RWPE2 (cell line): ENCODE measurements at regions not wholly inside any gene's neighbourhood (a gene's known extent, or its start where the extent isn't known, plus 50 kb on each side); places are given as distances from the start of the nearest gene placed in this dataset.
A peak's percentile ranks its signal among the peaks of the same experiment; 100 is the strongest.

Source experiments
- ATAC-seq: fragments of 200-7000 bp; cut with Tn5 transposase; 3 replicates; pipeline ENCODE4 v1.9.1; 2021; ENCODE audit warnings: low read depth
- DNase-seq: peaks from one replicate; pipeline ENCODE4 v3.0.0-alpha.2; 2020; ENCODE audit warnings: low spot score
- H3K27ac ChIP-seq: fragments of 450-650 bp; 2 replicates; pipeline ENCODE4 v1.5.1; 2017; ENCODE audit warnings: mild to moderate bottlenecking; ENCODE audit not compliant: poor library complexity, severe bottlenecking
- H3K27me3 ChIP-seq: fragments of 250-450 bp; sonication (Bioruptor Pico); 2 replicates; pipeline ENCODE4 v1.5.1; 2021; ENCODE audit warnings: mild to moderate bottlenecking, moderate library complexity; ENCODE audit not compliant: insufficient read depth, poor library complexity, severe bottlenecking
- H3K36me3 ChIP-seq: fragments of 250-450 bp; sonication (Bioruptor Pico); 2 replicates; pipeline ENCODE4 v1.5.1; 2020; ENCODE audit warnings: low read depth, mild to moderate bottlenecking, moderate library complexity
- H3K4me1 ChIP-seq: fragments of 250-450 bp; sonication (Bioruptor Pico); 2 replicates; pipeline ENCODE4 v1.5.1; 2021; ENCODE audit warnings: mild to moderate bottlenecking, moderate library complexity; ENCODE audit not compliant: insufficient read depth, poor library complexity, severe bottlenecking
- H3K4me3 ChIP-seq: fragments of 250-450 bp; sonication (Bioruptor Pico); 2 replicates; pipeline ENCODE4 v1.5.1; 2021; ENCODE audit warnings: mild to moderate bottlenecking, moderate library complexity; ENCODE audit not compliant: severe bottlenecking
- H3K9me3 ChIP-seq: fragments of 250-450 bp; sonication (Bioruptor Pico); 2 replicates; pipeline ENCODE4 v1.5.1; 2021; ENCODE audit warnings: mild to moderate bottlenecking, moderate library complexity; ENCODE audit not compliant: severe bottlenecking
- TF ChIP-seq, protein P1 (sequence below): fragments of 450-650 bp; IDR thresholded peaks from one replicate; pipeline ENCODE4 v1.5.1; 2017; ENCODE audit warnings: mild to moderate bottlenecking, moderate library complexity; ENCODE audit not compliant: poor library complexity, severe bottlenecking

DNA sequence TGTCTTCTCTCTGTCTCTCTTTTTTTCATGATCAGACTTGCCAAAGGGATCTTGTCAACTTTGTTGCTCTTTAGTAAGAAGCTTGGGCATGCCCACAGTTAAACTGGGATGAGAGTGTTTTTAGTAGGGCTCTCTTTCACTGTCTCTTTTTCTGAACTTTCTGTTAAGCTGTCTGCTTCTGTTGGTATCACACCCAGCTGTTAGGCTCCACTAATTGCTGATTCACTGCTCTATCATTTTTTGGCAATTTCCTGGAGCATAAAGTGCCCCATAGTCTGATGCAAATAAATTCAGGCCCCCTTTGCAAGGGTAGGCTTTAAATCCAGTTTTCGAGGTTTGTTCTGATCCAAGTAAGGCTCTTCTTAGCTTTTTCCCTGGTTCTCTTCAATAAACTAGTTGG lies 360.4 kb upstream of the ADAMTS9 start:
- H3K27me3 ChIP-seq, result no peaks in the 10 kb centered on the region
- no peak for DNase-seq
- TF ChIP-seq, protein P1, sequence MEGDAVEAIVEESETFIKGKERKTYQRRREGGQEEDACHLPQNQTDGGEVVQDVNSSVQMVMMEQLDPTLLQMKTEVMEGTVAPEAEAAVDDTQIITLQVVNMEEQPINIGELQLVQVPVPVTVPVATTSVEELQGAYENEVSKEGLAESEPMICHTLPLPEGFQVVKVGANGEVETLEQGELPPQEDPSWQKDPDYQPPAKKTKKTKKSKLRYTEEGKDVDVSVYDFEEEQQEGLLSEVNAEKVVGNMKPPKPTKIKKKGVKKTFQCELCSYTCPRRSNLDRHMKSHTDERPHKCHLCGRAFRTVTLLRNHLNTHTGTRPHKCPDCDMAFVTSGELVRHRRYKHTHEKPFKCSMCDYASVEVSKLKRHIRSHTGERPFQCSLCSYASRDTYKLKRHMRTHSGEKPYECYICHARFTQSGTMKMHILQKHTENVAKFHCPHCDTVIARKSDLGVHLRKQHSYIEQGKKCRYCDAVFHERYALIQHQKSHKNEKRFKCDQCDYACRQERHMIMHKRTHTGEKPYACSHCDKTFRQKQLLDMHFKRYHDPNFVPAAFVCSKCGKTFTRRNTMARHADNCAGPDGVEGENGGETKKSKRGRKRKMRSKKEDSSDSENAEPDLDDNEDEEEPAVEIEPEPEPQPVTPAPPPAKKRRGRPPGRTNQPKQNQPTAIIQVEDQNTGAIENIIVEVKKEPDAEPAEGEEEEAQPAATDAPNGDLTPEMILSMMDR, result no peak
- no peak for ATAC-seq
- H3K36me3 ChIP-seq, result no peaks in the 10 kb centered on the region
- no peak overlapping the region for H3K27ac ChIP-seq
- no peaks in the 10 kb centered on the region for H3K9me3 ChIP-seq
- no peaks in the 10 kb centered on the region for H3K4me1 ChIP-seq
- no peak overlapping the region for H3K4me3 ChIP-seq

DNA sequence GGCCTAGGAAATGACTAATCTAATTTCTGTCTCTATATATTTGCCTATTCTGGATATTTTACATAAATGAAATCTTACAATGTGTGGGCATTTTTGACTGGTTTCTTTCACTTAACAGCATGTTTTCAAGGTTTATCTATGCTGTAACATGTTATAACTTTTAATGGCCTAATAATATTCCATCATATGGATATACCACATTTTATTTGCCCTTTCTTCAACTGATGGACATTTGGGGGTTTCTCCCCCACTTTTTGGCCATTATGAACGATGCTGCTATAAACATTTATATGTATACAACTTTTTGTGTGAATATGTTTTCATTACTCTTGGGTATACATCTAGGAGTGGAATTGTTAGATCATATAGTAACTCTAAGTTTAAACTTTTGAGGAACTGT lies 357.3 kb upstream of the ADAMTS9 start:
- ATAC-seq (no peak), DNase-seq (no peak)
- Histone ChIP-seq H3K4me3 (no peak overlapping the region), H3K4me1 (no peaks in the 10 kb centered on the region), H3K27ac (no peak overlapping the region), H3K27me3 (no peaks in the 10 kb centered on the region), H3K9me3 (no peaks in the 10 kb centered on the region), H3K36me3 (no peaks in the 10 kb centered on the region)
- TF ChIP-seq, protein P1, result no peak

DNA sequence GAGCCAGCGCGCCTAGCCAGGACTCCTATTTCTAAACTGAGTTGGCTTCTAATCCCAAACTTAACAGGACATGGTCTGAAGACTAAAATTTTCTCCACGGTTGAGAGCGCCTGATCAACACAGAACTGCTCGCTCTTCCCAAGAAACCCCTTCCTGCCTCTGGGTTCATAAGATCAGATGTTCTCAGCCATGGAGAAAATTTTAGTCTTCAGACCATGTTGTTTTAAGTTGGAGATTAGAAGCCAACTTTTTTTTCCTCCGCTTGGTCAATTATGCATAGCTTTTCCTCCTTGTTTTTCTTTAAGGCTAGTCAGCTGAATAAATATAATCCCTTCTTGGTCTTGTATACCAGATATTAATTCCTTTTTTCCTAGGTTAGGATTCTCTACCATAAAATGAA lies 356.6 kb upstream of the ADAMTS9 start:
- H3K4me3 ChIP-seq, result no peak overlapping the region
- DNase-seq (no peak), ATAC-seq (no peak)
- H3K4me1 ChIP-seq, result no peaks in the 10 kb centered on the region
- H3K36me3 ChIP-seq, result no peaks in the 10 kb centered on the region
- no peaks in the 10 kb centered on the region for H3K27me3 ChIP-seq
- no peaks in the 10 kb centered on the region for H3K9me3 ChIP-seq
- no peak overlapping the region for H3K27ac ChIP-seq
- TF ChIP-seq, protein P1, result no peak

DNA sequence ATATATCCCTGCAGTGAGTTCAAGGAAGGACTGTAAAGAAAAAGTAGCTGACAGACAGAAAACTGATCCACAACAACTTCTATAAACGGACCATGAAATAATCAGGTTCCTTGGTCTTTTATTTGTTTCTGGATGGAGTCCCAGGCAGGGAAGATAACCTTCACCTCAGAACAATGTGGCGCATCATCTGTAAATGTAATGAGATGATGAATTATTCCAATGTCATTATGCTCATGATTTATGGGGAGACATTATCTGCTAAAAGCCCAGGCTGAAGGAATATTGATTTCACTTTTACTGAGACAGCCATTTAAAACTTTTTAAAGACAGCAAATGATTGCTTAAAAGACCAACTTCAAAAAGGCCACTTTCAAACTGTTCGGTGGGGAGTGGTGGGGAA lies 354.9 kb upstream of the ADAMTS9 start:
- Histone ChIP-seq H3K27me3 (no peaks in the 10 kb centered on the region), H3K27ac (no peak overlapping the region), H3K4me1 (no peaks in the 10 kb centered on the region), H3K36me3 (no peaks in the 10 kb centered on the region), H3K9me3 (no peaks in the 10 kb centered on the region), H3K4me3 (no peak overlapping the region)
- TF ChIP-seq, protein P1, result no peak
- no peak for DNase-seq
- ATAC-seq, result no peak

DNA sequence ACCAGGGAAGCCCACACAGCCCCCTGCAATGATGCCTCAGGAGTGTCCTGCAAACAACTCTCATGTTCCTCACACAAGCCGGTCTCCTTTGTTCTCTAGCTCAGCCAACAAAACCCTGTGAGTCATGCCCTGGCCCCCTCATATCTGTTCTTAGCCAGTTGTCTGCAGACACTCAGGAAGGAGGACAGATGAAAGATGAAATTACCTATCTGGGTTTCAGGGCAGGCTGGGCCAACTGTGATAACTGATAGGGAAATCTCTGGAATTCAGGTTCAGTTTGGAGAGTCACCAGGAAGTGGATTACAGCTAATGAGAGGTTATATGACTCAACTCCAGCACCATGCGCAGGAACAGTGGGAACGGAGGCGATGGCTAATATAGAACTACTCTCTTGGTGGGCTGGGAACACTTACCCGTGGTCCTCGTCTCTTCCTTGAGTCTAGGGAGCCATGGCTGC lies 352.0 kb upstream of the ADAMTS9 start:
- Histone ChIP-seq H3K27ac (no peak overlapping the region), H3K4me3 (no peak overlapping the region), H3K4me1 (no peaks in the 10 kb centered on the region), H3K9me3 (no peaks in the 10 kb centered on the region), H3K36me3 (no peaks in the 10 kb centered on the region), H3K27me3 (no peaks in the 10 kb centered on the region)
- TF ChIP-seq, protein P1, result no peak
- ATAC-seq (peak; percentile 41; the same call in 2 of the 3 replicates), DNase-seq (no peak)
